HG03354 (cell line): ENCODE measurements at regions not wholly inside any gene's neighbourhood (a gene's known extent, or its start where the extent isn't known, plus 50 kb on each side); places are given as distances from the start of the nearest gene placed in this dataset.

Source experiments
- ATAC-seq: cut with Tn5 transposase; IDR thresholded peaks from one replicate; pipeline ENCODE4 v1.9.1; 2021; ENCODE audit warnings: mild to moderate bottlenecking; ENCODE audit not compliant: unreplicated experiment, poor library complexity, severe bottlenecking

GRCh38 chr15:96560246-96560895 lies 229.9 kb downstream of the NR2F2 start:
- no peak for ATAC-seq

GRCh38 chr15:96561593-96561992 lies 231.1 kb downstream of the NR2F2 start:
- ATAC-seq: no peak

GRCh38 chr15:96564546-96564945 lies 234.0 kb downstream of the NR2F2 start:
- no peak for ATAC-seq

GRCh38 chr15:96565266-96565665 lies 234.8 kb downstream of the NR2F2 start:
- no peak for ATAC-seq

GRCh38 chr15:96574782-96575181 lies 244.3 kb downstream of the NR2F2 start:
- ATAC-seq: no peak

- ATAC-seq: no peak
Observed at GRCh38 chr15:96576596-96576995, 246.1 kb downstream of the NR2F2 start.

- no peak for ATAC-seq
Observed at GRCh38 chr15:96578393-96578792, 247.9 kb downstream of the NR2F2 start.

- ATAC-seq: no peak
Observed at GRCh38 chr15:96581371-96581770, 250.9 kb downstream of the NR2F2 start.

- no peak for ATAC-seq
Observed at GRCh38 chr15:96582473-96582872, 252.0 kb downstream of the NR2F2 start.

GRCh38 chr15:96583671-96584070 lies 253.2 kb downstream of the NR2F2 start:
- no peak for ATAC-seq

GRCh38 chr15:96585484-96586386 lies 255.2 kb downstream of the NR2F2 start:
- ATAC-seq: no peak

GRCh38 chr15:96586901-96587300 lies 256.4 kb downstream of the NR2F2 start:
- no peak for ATAC-seq

- no peak for ATAC-seq
Observed at GRCh38 chr15:96589864-96590263, 259.4 kb downstream of the NR2F2 start.

- no peak for ATAC-seq
Observed at GRCh38 chr15:96593735-96594134, 263.2 kb downstream of the NR2F2 start.

- ATAC-seq: no peak
Observed at GRCh38 chr15:96595951-96596350, 265.5 kb downstream of the NR2F2 start.

GRCh38 chr15:96598514-96598913 lies 268.0 kb downstream of the NR2F2 start:
- ATAC-seq: no peak

- no peak for ATAC-seq
Observed at GRCh38 chr15:96599268-96599667, 268.8 kb downstream of the NR2F2 start.

GRCh38 chr15:96600350-96600749 lies 269.9 kb downstream of the NR2F2 start:
- no peak for ATAC-seq

GRCh38 chr15:96606617-96607016 lies 276.1 kb downstream of the NR2F2 start:
- ATAC-seq: no peak

GRCh38 chr15:96610757-96611156 lies 280.3 kb downstream of the NR2F2 start:
- ATAC-seq: no peak

GRCh38 chr15:96612917-96613316 lies 282.4 kb downstream of the NR2F2 start:
- ATAC-seq: no peak
